HepG2 (cell line): ENCODE measurements at regions not wholly inside any gene's neighbourhood (a gene's known extent, or its start where the extent isn't known, plus 50 kb on each side); places are given as distances from the start of the nearest gene placed in this dataset.

ENCODE experiments used
- FIP1L1 ChIP-seq: fragments of 200-400 bp; formaldehyde crosslinking; IDR thresholded peaks from 2 replicates; pipeline ENCODE4 v1.6.1; 2018; ENCODE audit warnings: low read depth, mild to moderate bottlenecking, low read length, moderate library complexity, borderline replicate concordance; ENCODE audit not compliant: insufficient read depth
- HNF1B ChIP-seq: sonication (generic); formaldehyde crosslinking; IDR thresholded peaks from 2 replicates; pipeline ENCODE4 v1.5.1; 2020; ENCODE audit warnings: mild to moderate bottlenecking, moderate library complexity, missing genetic modification reagents
- IRF2 ChIP-seq: IDR thresholded peaks from 2 replicates; pipeline ENCODE4 v1.6.1; 2018; ENCODE audit warnings: missing genetic modification reagents, missing compliant biosample characterization
- MYC ChIP-seq: sonication (generic); formaldehyde crosslinking; IDR thresholded peaks from 2 replicates; pipeline ENCODE4 v1.9.0; 2021; ENCODE audit warnings: missing genetic modification reagents, borderline replicate concordance
- POLR2AphosphoS2 ChIP-seq: IDR thresholded peaks from 2 replicates; pipeline ENCODE4 v1.6.1; 2011; ENCODE audit warnings: low read depth, low read length, improper control_type of control experiment
- SKIL ChIP-seq: sonication (generic); formaldehyde crosslinking; IDR thresholded peaks from 2 replicates; pipeline ENCODE4 v1.8.0; 2022; ENCODE audit warnings: missing genetic modification reagents, mild to moderate bottlenecking, moderate library complexity, borderline replicate concordance
- SRF ChIP-seq: IDR thresholded peaks from 2 replicates; pipeline ENCODE4 v1.6.1; 2011; ENCODE audit warnings: mild to moderate bottlenecking, low read depth, low read length, moderate library complexity
- TAF1 ChIP-seq: sonication (generic); formaldehyde crosslinking; IDR thresholded peaks from 2 replicates; pipeline ENCODE4 v1.4.0; 2020; ENCODE audit warnings: missing genetic modification reagents
- TCF12 ChIP-seq, 2 experiments: fragments of 450-650 bp in 1 of 2; sonication (generic) in 1 of 2; formaldehyde crosslinking in 1 of 2; IDR thresholded peaks; 2 replicates each; pipeline versions ENCODE4 v1.6.1 to v1.8.0; 2017 to 2022; ENCODE audit warnings: antibody characterized with exemption in 1 of 2, mild to moderate bottlenecking in 1 of 2, missing genetic modification reagents in 1 of 2, moderate library complexity in 1 of 2
- TGIF2 ChIP-seq: IDR thresholded peaks from 2 replicates; pipeline ENCODE4 v1.6.1; 2016; ENCODE audit warnings: control low read depth, missing compliant biosample characterization
- ZFX ChIP-seq: sonication (generic); formaldehyde crosslinking; IDR thresholded peaks from 2 replicates; pipeline ENCODE4 v1.4.0; 2020; ENCODE audit warnings: mild to moderate bottlenecking, low read depth, missing genetic modification reagents, moderate library complexity
- ZNF10 ChIP-seq: sonication (generic); formaldehyde crosslinking; IDR thresholded peaks from 2 replicates; pipeline ENCODE4 v1.4.0; 2020; ENCODE audit warnings: mild to moderate bottlenecking, low read depth, missing genetic modification reagents, borderline replicate concordance
- ZNF24 ChIP-seq: fragments of 450-650 bp; IDR thresholded peaks from 2 replicates; pipeline ENCODE4 v1.6.1; 2017; ENCODE audit warnings: antibody characterized with exemption, mild to moderate bottlenecking

GRCh38 chr21:38881131-38881530 lies 75.4 kb downstream of the ETS2 start:
- TF ChIP-seq TAF1 (CRISPR knock-in tag): no peak
- no peak for TF ChIP-seq TCF12 (IDR thresholded peaks at IDR 0.05)
- TF ChIP-seq TCF12 (CRISPR knock-in tag; IDR thresholded peaks at IDR 0.05): no peak
- TF ChIP-seq ZNF24: no peak
- TF ChIP-seq MYC (CRISPR knock-in tag): no peak
- no peak for TF ChIP-seq FIP1L1
- no peak for TF ChIP-seq ZNF10 (CRISPR knock-in tag)
- no peak for TF ChIP-seq TGIF2 (CRISPR knock-in tag)
- TF ChIP-seq HNF1B: no peak
- TF ChIP-seq SKIL (CRISPR knock-in tag): no peak
- TF ChIP-seq SRF: no peak
- TF ChIP-seq ZFX: no peak
- TF ChIP-seq POLR2AphosphoS2: no peak
- TF ChIP-seq IRF2 (CRISPR knock-in tag): no peak
